GM12891 (cell line): ENCODE measurements at regions not wholly inside any gene's neighbourhood (a gene's known extent, or its start where the extent isn't known, plus 50 kb on each side); places are given as distances from the start of the nearest gene placed in this dataset.

Experiments used
- POLR2A ChIP-seq: IDR thresholded peaks from 2 replicates; pipeline ENCODE4 v1.6.1; 2011; ENCODE audit warnings: low read depth, low read length, control low read depth
- POLR2AphosphoS5 ChIP-seq: IDR thresholded peaks from 2 replicates; pipeline ENCODE4 v1.6.1; 2011; ENCODE audit warnings: low read depth, low read length, control low read depth
- POU2F2 ChIP-seq: IDR thresholded peaks from 2 replicates; pipeline ENCODE4 v1.6.1; 2011; ENCODE audit warnings: low read depth, mild to moderate bottlenecking, control low read depth, low read length, moderate library complexity
- SPI1 ChIP-seq: IDR thresholded peaks from 2 replicates; pipeline ENCODE4 v1.6.1; 2011; ENCODE audit warnings: low read depth, low read length, control low read depth
- TAF1 ChIP-seq: IDR thresholded peaks from 2 replicates; pipeline ENCODE4 v1.6.1; 2011; ENCODE audit warnings: low read depth, low read length, control low read depth

DNA sequence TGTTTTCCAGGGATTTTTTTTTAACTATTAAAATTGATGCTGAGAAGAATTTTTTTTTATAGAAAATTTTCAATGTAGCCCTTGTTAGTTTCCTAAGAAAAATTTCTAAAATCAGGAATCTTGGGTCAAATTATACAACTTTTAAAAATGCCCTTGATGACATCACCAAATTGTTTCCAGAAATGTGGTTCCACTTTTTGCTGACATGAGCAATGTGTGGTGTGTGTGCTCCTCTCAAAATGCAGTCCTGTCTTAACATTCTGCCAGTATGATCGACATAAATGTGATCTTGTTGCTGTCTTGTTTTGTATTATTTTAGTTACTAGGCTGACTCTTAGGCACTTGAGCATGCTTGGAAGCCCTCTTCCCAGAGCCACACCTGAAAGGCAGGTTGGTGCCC, 89.7 kb upstream of the ST6GAL2 start:
- TF ChIP-seq POLR2AphosphoS5 (no peak), TAF1 (no peak), POLR2A (no peak), POU2F2 (no peak), SPI1 (no peak)
